ENCODE measurements at regions not wholly inside any gene's neighbourhood (a gene's known extent, or its start where the extent isn't known, plus 50 kb on each side); places are given as distances from the start of the nearest gene placed in this dataset.

DNA sequence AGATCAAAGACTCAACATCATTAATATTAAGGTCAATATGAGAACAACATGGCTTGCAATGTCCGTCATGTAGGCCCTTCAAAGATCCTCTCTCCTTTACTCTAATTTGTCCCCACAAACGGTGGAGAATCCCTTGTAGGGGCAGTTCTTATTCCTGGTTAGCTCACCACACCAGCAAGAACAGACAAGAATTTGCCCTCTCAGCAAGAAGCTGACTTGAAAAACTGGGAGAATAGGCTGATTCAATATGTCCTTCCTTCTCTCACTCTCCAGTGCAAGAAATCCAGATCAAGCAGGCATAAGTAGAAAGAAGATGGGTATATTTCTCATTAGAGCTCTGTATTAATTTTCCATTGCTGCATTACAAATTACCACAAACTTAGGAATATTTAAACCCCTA lies 704.2 kb upstream of the SLIT2 start:
- no peak for DNase-seq
- 73 to 77% (median 75%) methylated on average over 2 of the region's 2 CpGs for WGBS, 3 donors
- H3K9me3 ChIP-seq = no peaks in the 10 kb centered on the region
- no peaks in the 10 kb centered on the region for H3K27me3 ChIP-seq
- no peak overlapping the region for H3K27ac ChIP-seq
- intact Hi-C loops (cut with DNase I) = no loop called here
- H3K4me3 ChIP-seq = no peak overlapping the region
- no peaks in the 10 kb centered on the region for H3K36me3 ChIP-seq
- H3K4me1 ChIP-seq (ENCODE audit: insufficient read depth) = no peaks in the 10 kb centered on the region
- TF ChIP-seq POLR2A (IDR thresholded peaks at IDR 0.05) (no peak), EP300 (IDR thresholded peaks at IDR 0.05) (no peak)
- TF ChIP-seq, protein P1, sequence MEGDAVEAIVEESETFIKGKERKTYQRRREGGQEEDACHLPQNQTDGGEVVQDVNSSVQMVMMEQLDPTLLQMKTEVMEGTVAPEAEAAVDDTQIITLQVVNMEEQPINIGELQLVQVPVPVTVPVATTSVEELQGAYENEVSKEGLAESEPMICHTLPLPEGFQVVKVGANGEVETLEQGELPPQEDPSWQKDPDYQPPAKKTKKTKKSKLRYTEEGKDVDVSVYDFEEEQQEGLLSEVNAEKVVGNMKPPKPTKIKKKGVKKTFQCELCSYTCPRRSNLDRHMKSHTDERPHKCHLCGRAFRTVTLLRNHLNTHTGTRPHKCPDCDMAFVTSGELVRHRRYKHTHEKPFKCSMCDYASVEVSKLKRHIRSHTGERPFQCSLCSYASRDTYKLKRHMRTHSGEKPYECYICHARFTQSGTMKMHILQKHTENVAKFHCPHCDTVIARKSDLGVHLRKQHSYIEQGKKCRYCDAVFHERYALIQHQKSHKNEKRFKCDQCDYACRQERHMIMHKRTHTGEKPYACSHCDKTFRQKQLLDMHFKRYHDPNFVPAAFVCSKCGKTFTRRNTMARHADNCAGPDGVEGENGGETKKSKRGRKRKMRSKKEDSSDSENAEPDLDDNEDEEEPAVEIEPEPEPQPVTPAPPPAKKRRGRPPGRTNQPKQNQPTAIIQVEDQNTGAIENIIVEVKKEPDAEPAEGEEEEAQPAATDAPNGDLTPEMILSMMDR (IDR thresholded peaks at IDR 0.05) = no peak

DNA sequence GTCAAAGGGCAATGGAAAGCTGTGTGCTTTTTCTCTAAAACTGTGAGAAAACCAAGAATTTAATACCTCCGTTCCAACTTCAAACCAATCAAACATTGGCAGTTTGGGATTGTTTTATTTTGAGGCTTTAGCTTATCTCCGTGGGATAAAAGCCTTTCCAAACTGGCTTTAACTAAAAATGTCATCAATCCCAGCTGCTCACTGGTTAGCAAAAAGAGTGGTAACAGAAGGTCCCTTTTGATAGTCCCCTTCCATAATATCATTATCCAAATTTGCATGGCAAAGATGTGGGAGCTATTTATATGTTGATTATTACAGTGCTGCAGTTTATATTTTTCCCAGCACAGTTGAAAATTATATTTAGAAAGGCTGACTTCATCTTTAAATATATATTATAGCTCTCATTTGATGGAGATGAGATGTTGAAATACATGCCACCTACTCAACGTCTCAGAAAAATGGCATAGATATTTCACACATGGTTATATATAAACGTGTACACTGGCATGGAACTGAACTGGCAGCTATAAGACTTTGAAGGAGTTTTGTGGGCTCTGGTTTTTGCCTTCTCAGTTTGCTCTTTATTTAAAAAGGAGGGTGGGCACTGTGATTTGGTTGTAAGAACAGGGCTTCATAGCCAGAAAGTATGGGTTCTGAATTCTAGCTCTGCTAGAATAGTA lies 707.1 kb upstream of the SLIT2 start:
- H3K36me3 ChIP-seq = no peaks in the 10 kb centered on the region
- no peak overlapping the region for H3K27ac ChIP-seq
- intact Hi-C loops (cut with DNase I) = no loop called here
- no peaks in the 10 kb centered on the region for H3K4me1 ChIP-seq (ENCODE audit: insufficient read depth)
- 20 to 34% (median 21%) methylated on average over 4 of the region's 4 CpGs for WGBS, 3 donors
- TF ChIP-seq, protein P1 (IDR thresholded peaks at IDR 0.05) = no peak
- TF ChIP-seq EP300 (IDR thresholded peaks at IDR 0.05) = no peak
- no peak for TF ChIP-seq POLR2A (IDR thresholded peaks at IDR 0.05)
- no peaks in the 10 kb centered on the region for H3K27me3 ChIP-seq
- no peak overlapping the region for H3K4me3 ChIP-seq
- no peak for DNase-seq
- H3K9me3 ChIP-seq = no peaks in the 10 kb centered on the region

DNA sequence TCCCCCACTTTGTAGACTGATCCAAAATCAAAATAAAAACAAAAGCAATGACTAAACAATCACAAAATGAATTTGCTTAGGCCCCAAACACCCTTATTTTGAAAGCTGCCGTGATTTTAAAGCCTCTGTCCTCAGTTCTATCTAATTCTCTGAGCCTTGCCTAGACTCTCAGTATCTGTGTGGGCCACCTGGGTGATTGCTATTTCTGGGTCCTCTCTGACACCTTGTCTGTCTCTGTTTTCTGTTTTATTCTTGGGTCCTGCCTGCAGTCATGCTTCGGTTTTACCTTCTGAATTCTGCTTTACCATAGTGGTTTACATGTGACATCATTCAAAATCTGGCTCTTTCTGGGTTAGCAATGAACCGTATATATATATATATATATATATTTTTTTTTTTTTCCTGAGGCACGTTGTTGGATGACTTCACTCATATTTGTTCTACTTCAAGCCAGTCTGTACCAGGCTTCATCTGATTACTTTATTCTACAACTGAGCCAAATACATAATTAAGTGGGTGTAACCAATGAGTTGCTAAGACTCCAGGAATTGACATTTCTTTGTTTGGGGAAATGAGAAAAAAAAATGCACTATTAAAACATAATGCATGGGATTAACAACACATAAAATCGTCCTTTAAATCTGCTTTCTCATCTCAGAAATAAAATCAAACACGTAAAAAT lies 710.7 kb upstream of the SLIT2 start:
- TF ChIP-seq EP300 (IDR thresholded peaks at IDR 0.05) (no peak), POLR2A (IDR thresholded peaks at IDR 0.05) (no peak)
- TF ChIP-seq, protein P1 (IDR thresholded peaks at IDR 0.05) = no peak
- H3K27me3 ChIP-seq = no peaks in the 10 kb centered on the region
- no peaks in the 10 kb centered on the region for H3K4me1 ChIP-seq (ENCODE audit: insufficient read depth)
- no peak overlapping the region for H3K27ac ChIP-seq
- WGBS, 3 donors = 88 to 91% (median 88%) methylated on average over 6 of the region's 6 CpGs
- intact Hi-C loops (cut with DNase I) = no loop called here
- no peak for DNase-seq
- no peaks in the 10 kb centered on the region for H3K9me3 ChIP-seq
- no peak overlapping the region for H3K4me3 ChIP-seq
- H3K36me3 ChIP-seq = no peaks in the 10 kb centered on the region

DNA sequence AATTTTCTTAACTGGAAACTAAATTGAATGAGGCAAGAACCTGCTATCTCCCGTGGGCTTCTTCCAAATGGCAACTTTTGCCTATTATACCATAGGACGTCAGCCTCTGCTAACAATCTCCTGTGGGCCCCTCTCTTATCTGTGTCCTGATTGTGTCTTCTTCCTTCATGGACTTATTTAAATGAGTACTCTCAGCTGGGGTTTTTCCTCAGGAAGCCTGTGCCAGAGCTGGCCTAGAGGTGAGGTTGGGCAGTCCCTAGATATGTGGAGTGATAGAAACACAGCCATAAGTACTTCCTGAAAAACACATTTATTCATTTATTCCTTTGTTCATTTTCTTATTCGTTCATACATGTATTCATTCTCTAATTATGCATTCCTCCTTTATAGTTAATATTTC lies 712.5 kb upstream of the SLIT2 start:
- Histone ChIP-seq H3K4me3 (no peak overlapping the region), H3K27ac (no peak overlapping the region), H3K36me3 (no peaks in the 10 kb centered on the region), H3K4me1 (ENCODE audit: insufficient read depth) (no peaks in the 10 kb centered on the region), H3K9me3 (no peaks in the 10 kb centered on the region), H3K27me3 (no peaks in the 10 kb centered on the region)
- WGBS, 3 donors = 72 to 78% (median 75%) methylated on average over 3 of the region's 3 CpGs
- intact Hi-C loops (cut with DNase I) = no loop called here
- no peak for DNase-seq
- TF ChIP-seq, protein P1 (IDR thresholded peaks at IDR 0.05) = no peak
- TF ChIP-seq POLR2A (IDR thresholded peaks at IDR 0.05) (no peak), EP300 (IDR thresholded peaks at IDR 0.05) (no peak)
